ENCODE measurements at regions not wholly inside any gene's neighbourhood (a gene's known extent, or its start where the extent isn't known, plus 50 kb on each side); places are given as distances from the start of the nearest gene placed in this dataset.

GRCh38 chr12:124684971-124685688, 117.7 kb upstream of the NCOR2 start:
- H4K20me1 ChIP-seq (ENCODE audit: insufficient read depth, low read length), result no peaks in the 10 kb centered on the region
- no peak overlapping the region for H2AFZ ChIP-seq (ENCODE audit: low read depth, low read length)
- H3K9me3 ChIP-seq (ENCODE audit: insufficient read depth, low read length), result no peaks in the 10 kb centered on the region
- H3K79me2 ChIP-seq (ENCODE audit: low read length), result no peaks in the 10 kb centered on the region
- no peaks in the 10 kb centered on the region for H3K36me3 ChIP-seq (replicated peaks; ENCODE audit: low read depth, low read length)
- H3K4me1 ChIP-seq (ENCODE audit: low read length), result peaks cover 29% of the 10 kb centered on the region
- H3K27me3 ChIP-seq (ENCODE audit: low read depth, low read length), result peaks cover 46% of the 10 kb centered on the region
- no peak overlapping the region for H3K27ac ChIP-seq (ENCODE audit: low read length)
- no peak overlapping the region for H3K9ac ChIP-seq (ENCODE audit: low read length)
- no peak for TF ChIP-seq EZH2phosphoT487 (IDR thresholded peaks at IDR 0.05; ENCODE audit: low read depth)
- no peak for TF ChIP-seq CTCF (IDR thresholded peaks at IDR 0.05; ENCODE audit: low read depth, low read length)
- H3K4me3 ChIP-seq (ENCODE audit: low read length), result peak overlapping the region; percentile 30; the same call in 1 of the 2 replicates
- peak overlapping the region; percentile 49 for H3K4me2 ChIP-seq (ENCODE audit: low read length)

GRCh38 chr12:124684496-124684895, 117.1 kb upstream of the NCOR2 start:
- Histone ChIP-seq H3K9me3 (ENCODE audit: insufficient read depth, low read length) (no peaks in the 10 kb centered on the region), H3K4me3 (ENCODE audit: low read length) (peak overlapping the region; percentile 30; the same call in 1 of the 2 replicates), H3K27ac (ENCODE audit: low read length) (no peak overlapping the region), H3K79me2 (ENCODE audit: low read length) (no peaks in the 10 kb centered on the region), H3K36me3 (replicated peaks; ENCODE audit: low read depth, low read length) (no peaks in the 10 kb centered on the region), H4K20me1 (ENCODE audit: insufficient read depth, low read length) (no peaks in the 10 kb centered on the region), H2AFZ (ENCODE audit: low read depth, low read length) (no peak overlapping the region), H3K9ac (ENCODE audit: low read length) (no peak overlapping the region), H3K4me1 (ENCODE audit: low read length) (peaks cover 29% of the 10 kb centered on the region), H3K27me3 (ENCODE audit: low read depth, low read length) (peaks cover 46% of the 10 kb centered on the region), H3K4me2 (ENCODE audit: low read length) (peak overlapping the region; percentile 49)
- no peak for TF ChIP-seq EZH2phosphoT487 (IDR thresholded peaks at IDR 0.05; ENCODE audit: low read depth)
- no peak for TF ChIP-seq CTCF (IDR thresholded peaks at IDR 0.05; ENCODE audit: low read depth, low read length)

GRCh38 chr12:124683152-124684124, 116.0 kb upstream of the NCOR2 start:
- no peak for TF ChIP-seq EZH2phosphoT487 (IDR thresholded peaks at IDR 0.05; ENCODE audit: low read depth)
- TF ChIP-seq CTCF (IDR thresholded peaks at IDR 0.05; ENCODE audit: low read depth, low read length), result no peak
- Histone ChIP-seq H2AFZ (ENCODE audit: low read depth, low read length) (no peak overlapping the region), H3K27ac (ENCODE audit: low read length) (no peak overlapping the region), H3K4me3 (ENCODE audit: low read length) (no peak overlapping the region), H3K9ac (ENCODE audit: low read length) (no peak overlapping the region), H3K4me2 (ENCODE audit: low read length) (no peak overlapping the region), H3K36me3 (replicated peaks; ENCODE audit: low read depth, low read length) (no peaks in the 10 kb centered on the region), H3K27me3 (ENCODE audit: low read depth, low read length) (peaks cover 42% of the 10 kb centered on the region), H3K9me3 (ENCODE audit: insufficient read depth, low read length) (no peaks in the 10 kb centered on the region), H3K79me2 (ENCODE audit: low read length) (no peaks in the 10 kb centered on the region), H3K4me1 (ENCODE audit: low read length) (peaks cover 29% of the 10 kb centered on the region), H4K20me1 (ENCODE audit: insufficient read depth, low read length) (no peaks in the 10 kb centered on the region)
